Inflammatory macrophage treated with lipopolysaccharide for 1 hour (primary cell): ENCODE measurements at regions not wholly inside any gene's neighbourhood (a gene's known extent, or its start where the extent isn't known, plus 50 kb on each side); places are given as distances from the start of the nearest gene placed in this dataset.
A peak's percentile ranks its signal among the peaks of the same experiment; 100 is the strongest.

Experiments
- DNase-seq, 2 donors: peaks; one replicate each; pipeline ENCODE4 v3.0.0-alpha.2; 2020 to 2022

- no peak for DNase-seq
Observed at GRCh38 chr4:1540601-1541375, 134.5 kb upstream of the NKX1-1 start.

- DNase-seq = no peak
Observed at GRCh38 chr4:1539859-1540600, 133.8 kb upstream of the NKX1-1 start.

GRCh38 chr4:1538941-1539772, 132.9 kb upstream of the NKX1-1 start:
- DNase-seq = no peak

- no peak for DNase-seq
Observed at GRCh38 chr4:1538096-1538410, 131.8 kb upstream of the NKX1-1 start.

DNA sequence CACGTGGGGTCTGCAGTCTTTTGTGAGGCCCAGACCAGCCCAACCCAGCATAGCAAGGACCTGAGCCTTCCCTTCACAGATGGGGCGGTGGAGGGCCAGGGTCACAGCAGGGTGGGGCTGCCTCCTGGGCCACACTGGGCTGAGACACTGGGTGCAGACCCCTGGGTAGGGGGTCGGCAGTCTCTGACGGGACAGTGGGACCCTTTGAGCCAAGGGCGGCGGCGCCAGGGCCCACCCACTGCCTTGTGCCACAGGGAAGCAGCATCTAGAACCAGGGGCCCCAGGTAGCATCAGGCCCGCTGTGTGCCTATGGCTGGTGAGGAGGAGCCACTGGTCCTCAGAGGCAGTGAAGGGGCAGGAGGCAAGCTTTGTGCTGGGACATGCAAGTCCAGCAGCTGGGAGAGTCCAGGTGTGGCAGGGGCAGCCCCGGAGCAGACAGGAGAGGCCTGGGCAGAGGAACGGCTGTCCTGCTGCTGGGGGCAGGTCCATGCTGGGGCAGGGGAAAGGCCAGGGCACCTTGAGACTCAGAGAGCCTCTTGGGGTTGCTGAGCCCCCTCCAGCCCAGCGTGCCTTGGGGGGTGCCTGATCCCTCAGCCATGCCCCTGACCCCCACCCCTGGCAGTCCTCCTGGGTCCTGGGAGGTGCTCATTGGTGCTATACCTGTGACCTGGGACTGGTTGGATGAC, 131.3 kb upstream of the NKX1-1 start:
- no peak for DNase-seq

DNA sequence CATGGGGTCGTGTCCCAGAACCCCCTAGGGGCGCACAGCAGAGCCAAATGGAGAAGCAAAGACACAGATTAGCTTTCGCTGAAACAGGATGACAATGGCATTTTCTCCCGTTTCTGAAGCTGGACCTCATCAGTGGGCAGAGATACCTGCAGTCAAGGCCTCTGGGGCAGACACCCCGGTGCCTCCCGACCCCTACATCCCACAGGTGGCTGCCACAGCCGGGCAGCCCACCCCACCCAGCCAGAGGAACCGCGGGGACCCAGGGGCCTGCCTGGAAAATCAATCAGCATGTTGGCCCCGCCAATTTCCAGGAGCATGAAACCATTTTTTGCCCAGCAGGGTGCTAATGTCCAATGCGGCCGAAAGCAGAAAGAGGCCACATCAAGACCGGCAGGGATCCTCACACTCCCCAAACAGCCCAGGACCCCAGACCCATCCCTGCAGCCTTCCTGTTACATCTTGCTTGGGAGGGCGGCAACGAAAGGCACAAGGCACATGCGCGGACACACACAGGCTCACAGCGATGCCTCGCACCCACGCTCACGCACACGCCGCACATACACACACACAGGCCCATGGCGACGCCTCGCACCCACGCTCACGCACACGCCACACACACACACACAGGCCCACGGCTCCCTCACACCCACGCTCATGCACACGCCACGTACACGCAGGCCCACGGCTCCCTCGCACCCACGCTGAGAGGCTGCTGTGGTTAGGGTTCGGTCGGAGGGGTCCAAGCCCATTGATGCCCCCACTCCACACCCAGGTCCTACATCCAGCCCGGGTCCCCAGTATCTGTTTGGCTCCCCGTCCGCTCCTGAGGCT, 130.6 kb upstream of the NKX1-1 start:
- DNase-seq = no peak

DNA sequence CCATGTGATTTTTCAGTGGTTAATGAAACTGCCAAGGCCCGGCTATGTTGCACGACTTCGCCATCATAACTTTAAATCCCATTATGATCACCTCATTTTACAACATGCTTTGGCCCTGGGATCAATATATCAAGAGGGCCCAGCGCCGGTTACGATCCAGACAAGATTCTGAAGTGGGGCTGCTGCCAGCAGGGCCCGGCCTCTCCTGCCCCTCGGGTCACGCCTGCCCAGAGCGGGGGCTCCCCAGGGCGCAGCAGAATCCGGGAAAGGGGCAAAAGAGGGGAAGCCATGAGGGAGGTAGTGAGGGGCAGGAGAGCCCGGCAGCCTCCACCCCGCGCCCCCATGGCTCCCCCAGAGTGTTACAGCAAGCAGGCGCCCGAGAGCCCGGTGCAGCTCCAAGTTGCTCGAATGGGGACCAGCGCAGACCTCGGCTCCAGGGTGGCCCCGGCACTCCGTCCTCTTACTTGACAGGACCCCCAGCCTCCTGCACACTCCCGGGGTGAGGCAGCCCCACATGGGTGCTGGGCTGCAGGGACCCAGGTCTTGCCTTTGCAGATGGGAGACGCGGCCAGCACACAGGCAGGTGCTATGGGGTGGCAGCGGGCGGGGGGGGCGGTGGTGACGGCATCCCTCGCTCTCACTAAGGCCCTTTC, 129.8 kb upstream of the NKX1-1 start:
- DNase-seq = no peak

DNA sequence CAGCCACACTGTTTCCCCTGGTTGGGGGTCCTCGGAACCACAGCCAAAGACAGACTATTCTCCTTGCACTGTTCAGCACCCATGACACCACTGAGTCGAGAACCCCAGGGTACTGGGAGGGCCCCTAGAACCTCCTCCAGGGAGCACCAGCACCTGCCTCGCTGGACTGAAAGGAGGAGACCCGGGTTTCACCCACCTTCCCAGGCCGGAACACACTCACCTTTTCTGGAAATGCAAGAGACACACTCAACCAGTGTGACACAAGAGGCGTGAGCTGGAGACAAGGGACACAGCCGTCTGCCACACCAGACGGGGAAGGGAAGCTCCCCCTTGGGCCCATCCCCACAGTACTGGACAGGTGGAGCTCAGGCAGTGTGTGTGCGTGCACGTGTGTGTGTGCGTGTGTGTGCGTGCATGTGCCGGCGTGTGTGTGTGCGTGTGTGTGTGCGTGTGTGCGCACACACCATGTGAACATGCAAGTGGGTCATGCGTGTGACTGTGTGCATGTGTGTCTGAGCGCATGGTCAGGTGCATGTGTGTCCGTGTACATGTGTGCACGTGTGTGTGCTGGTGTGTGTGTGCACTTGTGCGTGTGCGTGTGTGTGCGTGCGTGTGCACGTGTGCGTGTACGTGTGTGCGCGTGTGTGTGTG, 128.8 kb upstream of the NKX1-1 start:
- no peak for DNase-seq

DNA sequence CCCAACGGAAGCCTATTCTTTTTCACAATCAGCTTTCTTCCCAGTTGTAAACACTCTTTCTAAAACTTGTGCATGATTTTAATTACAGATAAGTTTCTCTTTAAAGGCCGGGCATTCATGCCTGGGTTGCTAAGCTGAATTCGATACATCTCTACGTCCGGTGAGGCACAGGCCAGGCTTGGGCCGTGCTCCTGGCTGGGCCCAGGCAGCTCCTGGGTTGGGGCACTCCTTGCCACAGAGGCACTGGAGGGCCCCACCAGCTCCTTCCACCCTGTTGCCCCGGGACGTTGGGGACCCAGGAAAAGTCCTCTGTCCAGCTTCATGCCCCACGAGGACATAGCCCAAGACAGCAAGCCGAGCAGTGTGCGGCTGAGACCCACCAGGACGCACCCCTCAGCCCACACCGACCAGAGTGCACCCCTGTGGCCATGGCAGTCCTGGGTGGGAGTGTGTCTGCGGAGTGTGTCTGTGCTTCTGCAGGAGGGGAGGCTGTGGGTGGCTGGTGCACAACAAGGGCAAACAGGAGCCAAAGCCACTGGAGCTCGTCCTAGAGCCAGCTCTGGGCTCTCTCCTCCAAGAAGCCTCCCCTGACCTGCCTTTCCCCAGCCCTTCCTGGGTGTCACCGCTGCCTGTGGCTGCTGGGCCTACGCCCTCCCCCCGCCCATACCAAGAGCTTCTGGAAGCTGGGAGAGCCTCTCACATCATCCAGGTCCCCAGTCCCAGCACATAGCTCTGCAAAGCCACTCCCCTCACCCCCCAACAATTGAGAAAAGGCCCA, 128.0 kb upstream of the NKX1-1 start:
- no peak for DNase-seq

DNA sequence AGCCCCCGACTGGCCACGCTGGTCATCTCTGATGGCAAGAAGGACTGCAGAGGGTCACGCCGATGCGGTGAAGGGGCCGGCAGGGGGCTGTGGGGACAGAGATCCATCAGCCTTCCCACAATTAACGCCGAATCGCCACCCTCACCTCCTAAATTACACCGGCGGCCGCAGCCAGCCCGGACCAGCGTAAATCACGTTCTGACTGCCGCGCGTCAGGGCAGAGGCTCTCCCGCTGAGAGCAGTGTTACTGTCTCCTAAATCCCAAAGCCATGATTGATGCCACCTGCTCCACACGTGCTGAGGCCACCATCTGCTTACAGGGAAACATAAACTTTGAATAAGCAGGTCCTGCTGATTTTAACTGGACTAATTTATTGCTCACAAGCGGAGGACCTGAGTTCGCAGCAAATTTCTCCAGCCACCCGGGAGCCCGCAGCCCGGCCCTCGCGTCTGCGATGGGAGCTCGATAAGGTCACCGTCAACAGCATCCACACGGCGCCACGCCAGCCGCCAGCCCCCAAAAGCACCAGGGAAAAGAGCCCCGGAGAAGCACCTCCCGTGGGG, 127.3 kb upstream of the NKX1-1 start:
- no peak for DNase-seq

DNA sequence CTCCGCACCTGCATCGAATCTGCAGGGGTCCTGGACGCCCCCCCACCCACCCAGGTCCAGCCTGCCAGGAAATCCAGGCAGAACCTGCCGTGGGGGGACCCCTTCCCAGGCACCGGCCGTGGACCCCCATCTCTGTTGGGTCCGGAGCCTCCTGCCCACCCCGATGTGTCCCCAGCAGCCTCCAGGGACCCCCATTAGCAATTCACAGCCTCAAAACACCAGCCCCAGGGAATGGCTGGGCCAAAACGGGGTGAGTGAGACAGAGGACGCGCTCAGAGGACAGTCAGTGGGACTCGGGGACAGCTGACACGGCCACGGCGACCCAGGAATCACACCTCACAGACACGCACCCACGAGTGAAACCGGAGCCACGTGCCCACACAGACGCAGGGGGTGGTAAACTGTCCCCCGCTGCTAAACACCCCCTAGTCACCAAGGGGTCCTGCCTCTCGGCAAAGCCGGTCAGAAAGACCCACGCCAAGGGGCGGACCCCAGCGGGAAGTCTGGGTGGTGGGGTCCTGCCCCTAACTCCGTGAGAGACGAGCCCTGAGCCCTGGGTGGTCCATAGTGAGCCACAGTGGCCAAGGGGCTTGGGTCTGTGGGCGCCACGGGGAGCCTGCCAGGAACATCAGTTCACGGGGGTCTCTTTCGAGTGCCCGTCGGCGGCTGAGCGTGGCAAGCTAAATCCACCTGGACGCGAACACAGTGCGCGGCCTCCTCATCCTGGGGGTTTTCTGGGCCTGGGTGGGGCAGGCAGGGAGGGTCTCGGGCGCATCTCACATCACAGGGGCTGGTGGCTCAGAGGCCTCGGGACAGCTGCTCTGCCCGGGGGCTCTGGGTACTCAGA, 126.5 kb upstream of the NKX1-1 start:
- no peak for DNase-seq

GRCh38 chr4:1531683-1532548, 125.7 kb upstream of the NKX1-1 start:
- DNase-seq = no peak

GRCh38 chr4:1530356-1530755, 124.1 kb upstream of the NKX1-1 start:
- no peak for DNase-seq

DNA sequence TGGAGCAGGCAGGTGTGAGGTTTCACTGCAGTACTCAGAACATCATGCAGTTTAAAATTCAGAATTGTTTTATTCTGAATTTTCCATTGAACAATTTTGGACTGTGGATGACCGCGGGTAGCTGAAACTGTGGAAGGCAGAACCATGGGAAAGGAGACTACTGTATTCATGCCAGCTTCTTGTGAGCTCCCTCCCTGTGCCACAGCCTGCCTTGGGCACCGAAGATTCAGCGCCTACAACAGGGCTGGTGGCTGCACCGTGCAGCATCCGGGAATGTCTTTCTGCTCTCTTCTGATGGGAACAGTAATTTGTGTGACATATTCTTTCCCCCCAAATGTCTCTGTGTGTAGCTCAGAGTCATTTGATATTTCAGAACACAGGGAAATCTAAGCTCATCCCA, 118.5 kb upstream of the NKX1-1 start:
- no peak for DNase-seq

- DNase-seq = no peak
Observed at GRCh38 chr4:1523907-1524636, 117.8 kb upstream of the NKX1-1 start.

DNA sequence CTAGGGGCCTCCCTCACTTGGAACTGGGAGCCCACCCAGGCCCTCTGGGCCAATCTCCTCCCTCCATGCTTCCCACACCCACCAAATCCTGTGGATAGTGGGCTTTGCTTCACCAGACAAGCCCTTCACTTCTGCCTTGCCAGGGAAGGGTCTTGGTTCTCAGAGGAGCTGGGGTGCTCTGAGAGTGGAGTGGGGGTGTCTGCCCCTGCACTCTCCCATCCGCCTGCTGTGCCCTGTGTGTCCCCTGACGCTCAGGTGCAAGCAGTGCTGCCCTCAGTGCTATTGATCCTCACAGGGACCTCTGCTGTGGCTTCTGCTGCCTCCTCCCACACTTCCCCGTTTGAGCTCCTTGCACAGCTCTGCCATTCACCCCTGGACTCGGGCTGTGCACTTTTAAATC, 117.3 kb upstream of the NKX1-1 start:
- DNase-seq = no peak

DNA sequence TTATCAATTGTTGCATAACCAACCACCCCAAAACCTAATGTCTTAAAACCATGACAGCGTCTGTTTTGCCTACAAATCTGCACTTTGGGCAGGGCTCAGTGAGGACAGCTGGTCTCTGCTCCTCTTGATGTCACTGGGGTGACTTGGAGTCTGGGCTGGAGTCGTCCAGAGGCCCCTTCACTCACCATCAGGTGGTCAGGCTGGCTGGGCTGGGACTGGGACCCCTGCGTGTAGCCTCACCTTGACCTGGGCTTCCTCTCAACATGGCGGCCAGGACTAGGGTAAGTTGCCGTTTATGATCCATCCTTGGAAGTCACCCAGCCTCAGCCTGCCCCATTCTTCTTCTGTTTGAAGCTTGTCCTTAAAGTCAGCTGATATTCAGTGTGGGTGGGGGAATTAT, 116.8 kb upstream of the NKX1-1 start:
- DNase-seq = peak in 1 of 2 donors; percentile 20
